Chondrocyte (in vitro differentiated cells): ENCODE measurements at regions not wholly inside any gene's neighbourhood (a gene's known extent, or its start where the extent isn't known, plus 50 kb on each side); places are given as distances from the start of the nearest gene placed in this dataset.
"Not testable (repeated sequence)": the region's sequence is repeated elsewhere in the genome, so short reads cannot be mapped to it uniquely, and the experiment has no call there.

Experiments
- DNase-seq: peaks from one replicate; pipeline ENCODE4 v3.0.0; 2021; ENCODE audit warnings: mixed read lengths, low spot score
- H3K27ac Mint-ChIP-seq: one replicate; pipeline ENCODE4 v1.8.0; 2021; ENCODE audit warnings: mild to moderate bottlenecking, moderate library complexity, mixed read lengths; ENCODE audit not compliant: unreplicated experiment
- H3K27me3 Mint-ChIP-seq: 2 replicates; pipeline ENCODE4 v1.8.0; 2021; ENCODE audit warnings: low read depth, mixed read lengths
- H3K36me3 Mint-ChIP-seq: 2 replicates; pipeline ENCODE4 v1.8.0; 2021; ENCODE audit warnings: low read depth, mixed read lengths
- H3K4me1 Mint-ChIP-seq: 2 replicates; pipeline ENCODE4 v1.8.0; 2021; ENCODE audit warnings: low read depth, mild to moderate bottlenecking, mixed read lengths
- H3K4me3 Mint-ChIP-seq: one replicate; pipeline ENCODE4 v1.8.0; 2021; ENCODE audit warnings: mild to moderate bottlenecking, moderate library complexity, mixed read lengths; ENCODE audit not compliant: unreplicated experiment
- H3K9me3 Mint-ChIP-seq: 2 replicates; pipeline ENCODE4 v1.8.0; 2021; ENCODE audit warnings: low read depth, mixed read lengths
- CTCF ChIP-seq: fragments of 200-600 bp; sonication (generic); IDR thresholded peaks from 2 replicates; pipeline ENCODE4 v1.5.0; 2021; ENCODE audit warnings: antibody characterized with exemption, mild to moderate bottlenecking, moderate library complexity

- H3K36me3 Mint-ChIP-seq: no peaks in the 10 kb centered on the region
- H3K9me3 Mint-ChIP-seq: no peaks in the 10 kb centered on the region
- TF ChIP-seq CTCF: no peak
- peaks cover 55% of the 10 kb centered on the region for H3K4me1 Mint-ChIP-seq
- peak overlapping the region; percentile 52 for H3K27ac Mint-ChIP-seq
- DNase-seq: no peak
- no peaks in the 10 kb centered on the region for H3K27me3 Mint-ChIP-seq
- H3K4me3 Mint-ChIP-seq: no peak overlapping the region
Observed at GRCh38 chr11:86873573-86874083, 73.3 kb downstream of the PRSS23 start.

- no peak for DNase-seq
- peaks cover 48% of the 10 kb centered on the region for H3K4me1 Mint-ChIP-seq
- no peak for TF ChIP-seq CTCF
- H3K27ac Mint-ChIP-seq: no peak overlapping the region
- no peaks in the 10 kb centered on the region for H3K9me3 Mint-ChIP-seq
- H3K27me3 Mint-ChIP-seq: no peaks in the 10 kb centered on the region
- no peaks in the 10 kb centered on the region for H3K36me3 Mint-ChIP-seq
- no peak overlapping the region for H3K4me3 Mint-ChIP-seq
Observed at GRCh38 chr11:86874304-86875056, 74.1 kb downstream of the PRSS23 start.

- no peaks in the 10 kb centered on the region for H3K27me3 Mint-ChIP-seq
- DNase-seq: no peak
- no peak overlapping the region for H3K4me3 Mint-ChIP-seq
- H3K36me3 Mint-ChIP-seq: no peaks in the 10 kb centered on the region
- peaks cover 27% of the 10 kb centered on the region for H3K4me1 Mint-ChIP-seq
- no peak for TF ChIP-seq CTCF
- H3K9me3 Mint-ChIP-seq: no peaks in the 10 kb centered on the region
- H3K27ac Mint-ChIP-seq: no peak overlapping the region
Observed at GRCh38 chr11:86876716-86877234, 76.4 kb downstream of the PRSS23 start.

- H3K4me3 Mint-ChIP-seq: no peak overlapping the region
- peaks cover 20% of the 10 kb centered on the region for H3K4me1 Mint-ChIP-seq
- no peak overlapping the region for H3K27ac Mint-ChIP-seq
- no peak for DNase-seq
- no peaks in the 10 kb centered on the region for H3K9me3 Mint-ChIP-seq
- no peak for TF ChIP-seq CTCF
- H3K27me3 Mint-ChIP-seq: no peaks in the 10 kb centered on the region
- no peaks in the 10 kb centered on the region for H3K36me3 Mint-ChIP-seq
Observed at GRCh38 chr11:86877503-86877902, 77.2 kb downstream of the PRSS23 start.

GRCh38 chr11:86879241-86879640 is 76.0 kb downstream of the FZD4 start:
- not testable (repeated sequence) for H3K27me3 Mint-ChIP-seq, H3K4me3 Mint-ChIP-seq, H3K27ac Mint-ChIP-seq, DNase-seq, H3K36me3 Mint-ChIP-seq, H3K9me3 Mint-ChIP-seq
- H3K4me1 Mint-ChIP-seq: peaks cover 14% of the 10 kb centered on the region

GRCh38 chr11:86885311-86885710 is 69.9 kb downstream of the FZD4 start:
- TF ChIP-seq CTCF: no peak
- peaks cover 4% of the 10 kb centered on the region for H3K36me3 Mint-ChIP-seq
- no peaks in the 10 kb centered on the region for H3K9me3 Mint-ChIP-seq
- H3K4me1 Mint-ChIP-seq: peaks cover 20% of the 10 kb centered on the region
- no peak for DNase-seq
- no peak overlapping the region for H3K4me3 Mint-ChIP-seq
- H3K27me3 Mint-ChIP-seq: no peaks in the 10 kb centered on the region
- no peak overlapping the region for H3K27ac Mint-ChIP-seq
